ENCODE measurements at regions not wholly inside any gene's neighbourhood (a gene's known extent, or its start where the extent isn't known, plus 50 kb on each side); places are given as distances from the start of the nearest gene placed in this dataset.

GRCh38 chr14:37663498-37663897 is 68.1 kb downstream of the TTC6 start:
- intact Hi-C loops (cut with micrococcal nuclease; ENCODE audit: unreplicated experiment) = no loop called here
- H3K36me3 Mint-ChIP-seq (ENCODE audit: insufficient read depth, unreplicated experiment) = no peaks in the 10 kb centered on the region
- peaks cover 6% of the 10 kb centered on the region for H3K9me3 Mint-ChIP-seq (ENCODE audit: low read depth, unreplicated experiment)
- CTCF ChIA-PET = no interaction called here
- TF ChIP-seq, protein P1, sequence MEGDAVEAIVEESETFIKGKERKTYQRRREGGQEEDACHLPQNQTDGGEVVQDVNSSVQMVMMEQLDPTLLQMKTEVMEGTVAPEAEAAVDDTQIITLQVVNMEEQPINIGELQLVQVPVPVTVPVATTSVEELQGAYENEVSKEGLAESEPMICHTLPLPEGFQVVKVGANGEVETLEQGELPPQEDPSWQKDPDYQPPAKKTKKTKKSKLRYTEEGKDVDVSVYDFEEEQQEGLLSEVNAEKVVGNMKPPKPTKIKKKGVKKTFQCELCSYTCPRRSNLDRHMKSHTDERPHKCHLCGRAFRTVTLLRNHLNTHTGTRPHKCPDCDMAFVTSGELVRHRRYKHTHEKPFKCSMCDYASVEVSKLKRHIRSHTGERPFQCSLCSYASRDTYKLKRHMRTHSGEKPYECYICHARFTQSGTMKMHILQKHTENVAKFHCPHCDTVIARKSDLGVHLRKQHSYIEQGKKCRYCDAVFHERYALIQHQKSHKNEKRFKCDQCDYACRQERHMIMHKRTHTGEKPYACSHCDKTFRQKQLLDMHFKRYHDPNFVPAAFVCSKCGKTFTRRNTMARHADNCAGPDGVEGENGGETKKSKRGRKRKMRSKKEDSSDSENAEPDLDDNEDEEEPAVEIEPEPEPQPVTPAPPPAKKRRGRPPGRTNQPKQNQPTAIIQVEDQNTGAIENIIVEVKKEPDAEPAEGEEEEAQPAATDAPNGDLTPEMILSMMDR (IDR thresholded peaks at IDR 0.05; ENCODE audit: unreplicated experiment) = no peak
- no peak overlapping the region for H3K4me3 Mint-ChIP-seq (ENCODE audit: low read depth, unreplicated experiment)
- no TSS peak for BruUV-seq (replicated peaks)
- no peak for DNase-seq
- H3K4me1 Mint-ChIP-seq (ENCODE audit: low read depth, unreplicated experiment) = peaks cover 4% of the 10 kb centered on the region
- H3K27ac Mint-ChIP-seq (ENCODE audit: unreplicated experiment) = no peak overlapping the region
- H3K27me3 Mint-ChIP-seq (ENCODE audit: unreplicated experiment) = no peaks in the 10 kb centered on the region

GRCh38 chr14:37665479-37665878 is 70.0 kb downstream of the TTC6 start:
- no peaks in the 10 kb centered on the region for H3K27me3 Mint-ChIP-seq (ENCODE audit: unreplicated experiment)
- intact Hi-C loops (cut with micrococcal nuclease; ENCODE audit: unreplicated experiment) = no loop called here
- peaks cover 15% of the 10 kb centered on the region for H3K4me1 Mint-ChIP-seq (ENCODE audit: low read depth, unreplicated experiment)
- H3K36me3 Mint-ChIP-seq (ENCODE audit: insufficient read depth, unreplicated experiment) = no peaks in the 10 kb centered on the region
- CTCF ChIA-PET = no interaction called here
- no peak overlapping the region for H3K4me3 Mint-ChIP-seq (ENCODE audit: low read depth, unreplicated experiment)
- BruUV-seq (replicated peaks) = no TSS peak
- no peak for DNase-seq
- TF ChIP-seq, protein P1 (IDR thresholded peaks at IDR 0.05; ENCODE audit: unreplicated experiment) = no peak
- no peak overlapping the region for H3K27ac Mint-ChIP-seq (ENCODE audit: unreplicated experiment)
- peaks cover 4% of the 10 kb centered on the region for H3K9me3 Mint-ChIP-seq (ENCODE audit: low read depth, unreplicated experiment)

GRCh38 chr14:37665951-37666350 is 70.5 kb downstream of the TTC6 start:
- Mint-ChIP-seq H3K27ac (ENCODE audit: unreplicated experiment) (no peak overlapping the region), H3K36me3 (ENCODE audit: insufficient read depth, unreplicated experiment) (no peaks in the 10 kb centered on the region), H3K27me3 (ENCODE audit: unreplicated experiment) (no peaks in the 10 kb centered on the region), H3K4me3 (ENCODE audit: low read depth, unreplicated experiment) (no peak overlapping the region), H3K4me1 (ENCODE audit: low read depth, unreplicated experiment) (peaks cover 15% of the 10 kb centered on the region), H3K9me3 (ENCODE audit: low read depth, unreplicated experiment) (peaks cover 2% of the 10 kb centered on the region)
- TF ChIP-seq, protein P1 (IDR thresholded peaks at IDR 0.05; ENCODE audit: unreplicated experiment) = no peak
- CTCF ChIA-PET = no interaction called here
- intact Hi-C loops (cut with micrococcal nuclease; ENCODE audit: unreplicated experiment) = no loop called here
- no TSS peak for BruUV-seq (replicated peaks)
- DNase-seq = no peak

DNA sequence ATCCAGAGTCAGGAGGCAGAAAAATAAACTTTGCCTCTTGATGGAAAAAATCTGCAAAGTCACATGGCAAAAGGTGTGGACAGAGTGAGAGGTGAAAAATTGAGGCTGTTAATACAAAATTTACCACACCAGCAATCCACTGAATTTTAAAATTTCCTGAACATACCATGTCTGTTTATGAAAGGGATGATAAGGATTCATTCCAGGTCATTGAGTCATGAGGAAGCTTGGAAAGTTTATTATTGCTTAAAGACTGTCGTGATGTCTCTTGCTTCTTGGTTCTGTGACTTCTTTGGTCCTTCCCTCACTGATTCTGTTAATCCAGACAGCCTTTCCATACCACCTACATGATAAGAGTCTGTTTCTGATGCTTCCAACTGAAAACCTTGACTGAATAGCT is 73.2 kb downstream of the TTC6 start:
- Mint-ChIP-seq H3K9me3 (ENCODE audit: low read depth, unreplicated experiment) (peaks cover 2% of the 10 kb centered on the region), H3K27me3 (ENCODE audit: unreplicated experiment) (no peaks in the 10 kb centered on the region), H3K27ac (ENCODE audit: unreplicated experiment) (no peak overlapping the region), H3K4me1 (ENCODE audit: low read depth, unreplicated experiment) (peaks cover 15% of the 10 kb centered on the region), H3K36me3 (ENCODE audit: insufficient read depth, unreplicated experiment) (no peaks in the 10 kb centered on the region), H3K4me3 (ENCODE audit: low read depth, unreplicated experiment) (no peak overlapping the region)
- intact Hi-C loops (cut with micrococcal nuclease; ENCODE audit: unreplicated experiment) = no loop called here
- TF ChIP-seq, protein P1 (IDR thresholded peaks at IDR 0.05; ENCODE audit: unreplicated experiment) = no peak
- DNase-seq = no peak
- CTCF ChIA-PET = no interaction called here
- BruUV-seq (replicated peaks) = no TSS peak

DNA sequence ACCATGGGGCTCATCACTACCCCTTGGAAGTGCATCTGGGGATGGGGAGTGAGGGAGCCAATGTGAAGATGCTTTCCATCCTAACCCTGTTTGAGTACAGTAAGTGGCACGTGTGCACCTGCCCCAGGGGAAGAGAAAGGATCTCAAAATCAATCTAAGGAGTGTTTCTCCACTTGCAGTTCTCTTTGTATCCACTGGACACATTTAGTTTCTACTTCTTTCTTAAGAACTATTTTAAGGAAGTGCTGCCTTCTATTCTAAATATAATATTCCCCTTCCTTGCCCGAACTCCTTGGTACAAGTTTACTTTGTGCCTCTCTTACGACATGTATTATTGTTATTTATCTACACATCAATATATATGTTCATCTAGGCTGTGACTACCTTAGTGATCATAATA is 73.8 kb downstream of the TTC6 start:
- H3K4me3 Mint-ChIP-seq (ENCODE audit: low read depth, unreplicated experiment) = no peak overlapping the region
- H3K27me3 Mint-ChIP-seq (ENCODE audit: unreplicated experiment) = no peaks in the 10 kb centered on the region
- peaks cover 15% of the 10 kb centered on the region for H3K4me1 Mint-ChIP-seq (ENCODE audit: low read depth, unreplicated experiment)
- CTCF ChIA-PET = no interaction called here
- TF ChIP-seq, protein P1 (IDR thresholded peaks at IDR 0.05; ENCODE audit: unreplicated experiment) = no peak
- no peaks in the 10 kb centered on the region for H3K36me3 Mint-ChIP-seq (ENCODE audit: insufficient read depth, unreplicated experiment)
- H3K27ac Mint-ChIP-seq (ENCODE audit: unreplicated experiment) = no peak overlapping the region
- intact Hi-C loops (cut with micrococcal nuclease; ENCODE audit: unreplicated experiment) = no loop called here
- BruUV-seq (replicated peaks) = no TSS peak
- H3K9me3 Mint-ChIP-seq (ENCODE audit: low read depth, unreplicated experiment) = no peaks in the 10 kb centered on the region
- no peak for DNase-seq

Data from Calu3 (cell line).